Hepatocyte (in vitro differentiated cells): ENCODE measurements at regions not wholly inside any gene's neighbourhood (a gene's known extent, or its start where the extent isn't known, plus 50 kb on each side); places are given as distances from the start of the nearest gene placed in this dataset.

Source experiments
- DNase-seq: peaks from one replicate; pipeline ENCODE4 v3.0.0-alpha.2; 2016; ENCODE audit warnings: low spot score
- H2AFZ ChIP-seq: fragments of 200-600 bp; sonication (generic); 2 replicates; pipeline ENCODE4 v1.6.0; 2016; ENCODE audit warnings: antibody characterized with exemption, mild to moderate bottlenecking
- H3K27ac ChIP-seq: fragments of 200-600 bp; sonication (generic); 2 replicates; pipeline ENCODE4 v1.5.1; 2016; ENCODE audit warnings: mild to moderate bottlenecking
- H3K27me3 ChIP-seq: fragments of 200-600 bp; sonication (generic); 2 replicates; pipeline ENCODE4 v1.6.1; 2016
- H3K36me3 ChIP-seq: fragments of 200-600 bp; sonication (generic); replicated peaks from 2 replicates; pipeline ENCODE4 v1.5.1; 2016; ENCODE audit warnings: low read depth; ENCODE audit not compliant: insufficient read depth
- H3K4me1 ChIP-seq: fragments of 200-600 bp; sonication (generic); 2 replicates; pipeline ENCODE4 v1.5.1; 2016; ENCODE audit warnings: mild to moderate bottlenecking, moderate library complexity; ENCODE audit not compliant: insufficient read depth
- H3K4me2 ChIP-seq: fragments of 200-600 bp; sonication (generic); 2 replicates; pipeline ENCODE4 v1.6.0; 2016
- H3K4me3 ChIP-seq: fragments of 200-600 bp; sonication (generic); 2 replicates; pipeline ENCODE4 v1.5.1; 2016; ENCODE audit warnings: mild to moderate bottlenecking
- H3K79me2 ChIP-seq: fragments of 200-600 bp; sonication (generic); 2 replicates; pipeline ENCODE4 v1.6.0; 2017; ENCODE audit warnings: mild to moderate bottlenecking
- H3K9me2 ChIP-seq: fragments of 200-600 bp; sonication (generic); replicated peaks from 2 replicates; pipeline ENCODE4 v1.6.0; 2017; ENCODE audit warnings: mild to moderate bottlenecking; ENCODE audit not compliant: insufficient read depth
- H3K9me3 ChIP-seq: fragments of 200-600 bp; sonication (generic); 2 replicates; pipeline ENCODE4 v1.5.1; 2016; ENCODE audit warnings: low read depth, mild to moderate bottlenecking
- H4K20me1 ChIP-seq: fragments of 200-600 bp; sonication (generic); 2 replicates; pipeline ENCODE4 v1.6.0; 2016; ENCODE audit warnings: mild to moderate bottlenecking; ENCODE audit not compliant: insufficient read depth, poor library complexity, severe bottlenecking
- EZH2 ChIP-seq: fragments of 200-600 bp; sonication (generic); IDR thresholded peaks from 2 replicates; pipeline ENCODE4 v1.6.1; 2016; ENCODE audit warnings: antibody characterized with exemption, mild to moderate bottlenecking, borderline replicate concordance
- EZH2phosphoT487 ChIP-seq: fragments of 200-600 bp; sonication (generic); IDR thresholded peaks from one replicate; pipeline ENCODE4 v1.6.1; 2018; ENCODE audit warnings: antibody characterized with exemption, mild to moderate bottlenecking, low read depth, moderate library complexity; ENCODE audit not compliant: unreplicated experiment, severe bottlenecking
- WGBS: methylation state at CpG from one replicate; pipeline ENCODE4 v1.1.6; 2016; ENCODE audit warnings: low lambda C conversion rate; ENCODE audit errors: missing lambda C conversion rate; 5-methylcytosine and 5-hydroxymethylcytosine counted together
- TF ChIP-seq, protein P1 (sequence below): fragments of 200-600 bp; sonication (generic); IDR thresholded peaks from 2 replicates; pipeline ENCODE4 v1.5.1; 2016; ENCODE audit warnings: antibody characterized with exemption, mild to moderate bottlenecking; ENCODE audit not compliant: poor library complexity

DNA sequence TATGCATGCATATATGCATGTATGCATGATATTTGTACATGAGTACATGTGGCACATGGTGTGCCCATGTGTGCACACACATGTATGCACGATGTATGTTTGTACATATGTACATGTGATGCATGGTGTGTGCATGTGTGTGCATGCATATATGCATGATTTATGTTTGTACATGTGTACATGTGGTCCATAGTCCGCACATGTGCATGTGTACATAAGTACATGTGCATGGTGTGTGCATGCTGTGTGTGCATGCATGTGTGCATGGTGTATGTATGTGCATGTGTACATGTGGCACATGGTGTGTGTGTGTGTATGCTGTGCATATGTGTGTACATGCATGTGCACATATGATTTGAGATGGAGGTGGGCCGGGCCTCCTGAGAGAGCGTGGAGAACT, 384.2 kb downstream of the TYW1 start:
- H3K9me2 ChIP-seq: no peaks in the 10 kb centered on the region
- no peak for TF ChIP-seq EZH2phosphoT487
- no peak for TF ChIP-seq EZH2
- 74% methylated on average over 4 of the region's 4 CpGs for WGBS
- no peaks in the 10 kb centered on the region for H3K27me3 ChIP-seq
- no peaks in the 10 kb centered on the region for H3K4me1 ChIP-seq
- no peaks in the 10 kb centered on the region for H4K20me1 ChIP-seq
- H3K79me2 ChIP-seq: no peaks in the 10 kb centered on the region
- no peak overlapping the region for H3K27ac ChIP-seq
- H3K4me3 ChIP-seq: no peak overlapping the region
- no peak overlapping the region for H3K4me2 ChIP-seq
- DNase-seq: no peak
- no peaks in the 10 kb centered on the region for H3K9me3 ChIP-seq
- H2AFZ ChIP-seq: no peak overlapping the region
- no peaks in the 10 kb centered on the region for H3K36me3 ChIP-seq

GRCh38 chr7:67387851-67388250, 391.2 kb downstream of the TYW1 start:
- Histone ChIP-seq H3K79me2 (no peaks in the 10 kb centered on the region), H3K4me1 (no peaks in the 10 kb centered on the region), H3K9me2 (no peaks in the 10 kb centered on the region), H4K20me1 (no peaks in the 10 kb centered on the region), H3K4me3 (no peak overlapping the region), H2AFZ (no peak overlapping the region), H3K27ac (no peak overlapping the region), H3K4me2 (no peak overlapping the region), H3K36me3 (no peaks in the 10 kb centered on the region), H3K27me3 (peaks cover 3% of the 10 kb centered on the region), H3K9me3 (no peaks in the 10 kb centered on the region)
- 91% methylated on average over 4 of the region's 4 CpGs for WGBS
- DNase-seq: no peak
- TF ChIP-seq EZH2 (no peak), EZH2phosphoT487 (no peak)
- TF ChIP-seq, protein P1, sequence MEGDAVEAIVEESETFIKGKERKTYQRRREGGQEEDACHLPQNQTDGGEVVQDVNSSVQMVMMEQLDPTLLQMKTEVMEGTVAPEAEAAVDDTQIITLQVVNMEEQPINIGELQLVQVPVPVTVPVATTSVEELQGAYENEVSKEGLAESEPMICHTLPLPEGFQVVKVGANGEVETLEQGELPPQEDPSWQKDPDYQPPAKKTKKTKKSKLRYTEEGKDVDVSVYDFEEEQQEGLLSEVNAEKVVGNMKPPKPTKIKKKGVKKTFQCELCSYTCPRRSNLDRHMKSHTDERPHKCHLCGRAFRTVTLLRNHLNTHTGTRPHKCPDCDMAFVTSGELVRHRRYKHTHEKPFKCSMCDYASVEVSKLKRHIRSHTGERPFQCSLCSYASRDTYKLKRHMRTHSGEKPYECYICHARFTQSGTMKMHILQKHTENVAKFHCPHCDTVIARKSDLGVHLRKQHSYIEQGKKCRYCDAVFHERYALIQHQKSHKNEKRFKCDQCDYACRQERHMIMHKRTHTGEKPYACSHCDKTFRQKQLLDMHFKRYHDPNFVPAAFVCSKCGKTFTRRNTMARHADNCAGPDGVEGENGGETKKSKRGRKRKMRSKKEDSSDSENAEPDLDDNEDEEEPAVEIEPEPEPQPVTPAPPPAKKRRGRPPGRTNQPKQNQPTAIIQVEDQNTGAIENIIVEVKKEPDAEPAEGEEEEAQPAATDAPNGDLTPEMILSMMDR: no peak

DNA sequence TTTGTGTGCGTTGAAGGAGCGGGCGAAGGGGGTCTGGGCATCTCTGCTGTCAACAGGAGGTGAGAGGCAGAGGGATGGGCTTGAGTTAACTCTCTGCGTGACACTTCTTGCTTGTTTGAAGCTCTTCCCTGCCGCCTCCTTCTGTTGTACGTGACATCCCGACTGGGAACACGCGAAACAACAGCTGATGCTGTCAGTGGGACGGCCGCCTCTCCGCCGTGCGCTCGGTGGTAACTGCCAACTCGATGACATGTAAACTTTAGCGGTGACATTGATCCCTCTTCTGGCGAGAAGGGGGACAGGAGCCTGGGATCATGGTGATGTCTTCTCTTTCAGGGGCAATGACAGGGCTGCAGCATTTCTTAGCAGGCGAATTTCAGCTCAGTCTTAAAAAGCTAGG, 394.5 kb downstream of the TYW1 start:
- no peaks in the 10 kb centered on the region for H3K79me2 ChIP-seq
- no peaks in the 10 kb centered on the region for H4K20me1 ChIP-seq
- H3K4me3 ChIP-seq: no peak overlapping the region
- no peaks in the 10 kb centered on the region for H3K4me1 ChIP-seq
- no peaks in the 10 kb centered on the region for H3K9me3 ChIP-seq
- H3K4me2 ChIP-seq: no peak overlapping the region
- WGBS: 88% methylated on average over 19 of the region's 19 CpGs
- no peak for TF ChIP-seq EZH2
- TF ChIP-seq, protein P1: no peak
- no peak for TF ChIP-seq EZH2phosphoT487
- H3K36me3 ChIP-seq: no peaks in the 10 kb centered on the region
- no peak overlapping the region for H3K27ac ChIP-seq
- no peaks in the 10 kb centered on the region for H3K9me2 ChIP-seq
- H3K27me3 ChIP-seq: peaks cover 7% of the 10 kb centered on the region
- H2AFZ ChIP-seq: no peak overlapping the region
- no peak for DNase-seq

- no peaks in the 10 kb centered on the region for H3K9me3 ChIP-seq
- no peak for DNase-seq
- H3K36me3 ChIP-seq: no peaks in the 10 kb centered on the region
- peaks cover 7% of the 10 kb centered on the region for H3K27me3 ChIP-seq
- no peak overlapping the region for H3K4me3 ChIP-seq
- H2AFZ ChIP-seq: no peak overlapping the region
- whole genome bisulfite sequencing: 35% methylated on average over 16 of the region's 16 CpGs
- no peaks in the 10 kb centered on the region for H3K9me2 ChIP-seq
- TF ChIP-seq EZH2phosphoT487: no peak
- TF ChIP-seq, protein P1: no peak
- no peak for TF ChIP-seq EZH2
- no peak overlapping the region for H3K27ac ChIP-seq
- H3K4me2 ChIP-seq: no peak overlapping the region
- H3K79me2 ChIP-seq: no peaks in the 10 kb centered on the region
- no peaks in the 10 kb centered on the region for H3K4me1 ChIP-seq
- no peaks in the 10 kb centered on the region for H4K20me1 ChIP-seq
Measured at GRCh38 chr7:67392596-67393438, 396.2 kb downstream of the TYW1 start.
